Stimulated activated CD8-positive, alpha-beta memory T cell treated with anti-CD3 and anti-CD28 coated beads, Interleukin-7, amount 100 ng/mL, for 48 hours (primary cell): ENCODE measurements at regions not wholly inside any gene's neighbourhood (a gene's known extent, or its start where the extent isn't known, plus 50 kb on each side); places are given as distances from the start of the nearest gene placed in this dataset.
"Not testable (repeated sequence)": the region's sequence is repeated elsewhere in the genome, so short reads cannot be mapped to it uniquely, and the experiment has no call there.

Experiments used
- DNase-seq, 2 donors: peaks; one replicate each; pipeline ENCODE4 v3.0.0-alpha.2; 2020; ENCODE audit warnings: low read depth in 1 of 2; ENCODE audit errors: extremely low read depth in 1 of 2

- no peak for DNase-seq
These were observed 323.5 kb upstream of the PTGER4 start for GRCh38 chr5:40356248-40356647.

GRCh38 chr5:40355846-40356245 is 323.9 kb upstream of the PTGER4 start:
- no peak for DNase-seq

GRCh38 chr5:40355181-40355580 is 324.5 kb upstream of the PTGER4 start:
- DNase-seq: no peak

- no peak for DNase-seq
These were observed 325.5 kb upstream of the PTGER4 start for GRCh38 chr5:40354171-40354570.

- no peak for DNase-seq
These were observed 326.3 kb upstream of the PTGER4 start for GRCh38 chr5:40353442-40353841.

- no peak for DNase-seq
These were observed 331.6 kb upstream of the PTGER4 start for GRCh38 chr5:40347981-40348725.

- no peak for DNase-seq
These were observed 332.8 kb upstream of the PTGER4 start for GRCh38 chr5:40346901-40347300.

- not testable (repeated sequence) for DNase-seq
These were observed 341.3 kb upstream of the PTGER4 start for GRCh38 chr5:40338434-40338833.

- DNase-seq: no peak
These were observed 345.5 kb upstream of the PTGER4 start for GRCh38 chr5:40334242-40334635.

GRCh38 chr5:40333459-40334241 is 346.1 kb upstream of the PTGER4 start:
- DNase-seq: no peak

GRCh38 chr5:40332970-40333369 is 346.7 kb upstream of the PTGER4 start:
- DNase-seq: no peak

GRCh38 chr5:40331616-40332015 is 348.1 kb upstream of the PTGER4 start:
- DNase-seq: no peak

- DNase-seq: no peak
These were observed 358.2 kb upstream of the PTGER4 start for GRCh38 chr5:40321514-40321913.

GRCh38 chr5:40318395-40318794 is 361.3 kb upstream of the PTGER4 start:
- no peak for DNase-seq

- DNase-seq: no peak
These were observed 362.7 kb upstream of the PTGER4 start for GRCh38 chr5:40317023-40317422.

GRCh38 chr5:40315126-40315525 is 364.6 kb upstream of the PTGER4 start:
- no peak for DNase-seq

GRCh38 chr5:40314275-40314674 is 365.4 kb upstream of the PTGER4 start:
- no peak for DNase-seq

GRCh38 chr5:40312205-40312604 is 367.5 kb upstream of the PTGER4 start:
- no peak for DNase-seq

- DNase-seq: no peak
These were observed 369.9 kb upstream of the PTGER4 start for GRCh38 chr5:40309851-40310250.

GRCh38 chr5:40308867-40309266 is 370.8 kb upstream of the PTGER4 start:
- DNase-seq: no peak

GRCh38 chr5:40307920-40308319 is 371.8 kb upstream of the PTGER4 start:
- no peak for DNase-seq

- no peak for DNase-seq
These were observed 372.7 kb upstream of the PTGER4 start for GRCh38 chr5:40306869-40307487.
